A204.1 (cell line): ENCODE measurements at regions not wholly inside any gene's neighbourhood (a gene's known extent, or its start where the extent isn't known, plus 50 kb on each side); places are given as distances from the start of the nearest gene placed in this dataset.
"Not testable (repeated sequence)": the region's sequence is repeated elsewhere in the genome, so short reads cannot be mapped to it uniquely, and the experiment has no call there.

ENCODE experiments used
- FAIRE-seq: peaks from 2 replicates; lab custom pipeline; 2012; peaks lifted over from hg19 to GRCh38; lab: Jason Lieb, UNC

DNA sequence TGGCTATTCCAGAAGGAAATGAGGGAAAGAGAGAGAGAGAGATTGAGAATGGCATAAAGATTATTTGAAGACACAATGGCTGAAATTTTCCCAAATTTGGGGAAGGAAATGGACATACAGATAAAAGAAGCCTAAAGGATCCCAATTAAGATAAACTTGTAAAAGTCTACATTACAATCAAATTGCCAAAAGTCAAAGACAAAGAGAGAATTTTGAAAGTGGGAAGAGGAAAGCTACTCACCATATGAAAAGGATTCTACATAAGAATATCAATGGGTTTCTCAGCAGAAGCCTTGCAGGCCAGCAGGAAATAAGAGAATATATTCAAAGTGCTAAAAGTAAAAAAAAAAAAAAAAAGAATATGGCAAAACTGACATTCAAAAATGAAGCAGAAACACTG, 233.0 kb upstream of the NFIA start:
- no peak for FAIRE-seq

DNA sequence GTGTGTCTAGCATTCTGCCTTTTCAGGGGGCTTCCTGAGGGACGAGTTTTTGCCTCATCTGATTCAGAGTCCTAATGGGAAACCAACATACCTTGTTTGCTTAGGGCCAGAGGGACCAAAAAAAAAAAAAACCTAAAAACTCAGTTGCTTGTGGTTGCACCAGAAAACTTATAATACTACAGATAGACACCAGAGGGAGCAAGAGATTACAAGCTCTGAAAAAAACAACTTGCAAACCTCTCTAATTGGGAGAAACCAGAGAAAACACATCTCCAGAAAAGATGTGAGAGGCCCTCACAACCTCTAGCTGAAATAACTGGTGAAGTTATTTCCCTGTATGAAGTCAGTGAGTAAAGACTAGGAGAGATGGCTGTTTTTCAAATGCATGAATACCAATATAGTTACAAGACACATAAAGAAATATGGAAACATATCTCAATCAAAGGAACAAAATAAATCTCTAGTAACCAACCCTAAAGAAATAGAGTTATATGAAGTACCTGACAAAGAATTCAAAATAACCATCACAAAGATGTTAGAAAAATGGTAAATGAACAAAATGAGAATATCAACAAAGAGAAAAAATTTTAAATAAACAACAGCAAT, 233.7 kb upstream of the NFIA start:
- peak; percentile 80 for FAIRE-seq

DNA sequence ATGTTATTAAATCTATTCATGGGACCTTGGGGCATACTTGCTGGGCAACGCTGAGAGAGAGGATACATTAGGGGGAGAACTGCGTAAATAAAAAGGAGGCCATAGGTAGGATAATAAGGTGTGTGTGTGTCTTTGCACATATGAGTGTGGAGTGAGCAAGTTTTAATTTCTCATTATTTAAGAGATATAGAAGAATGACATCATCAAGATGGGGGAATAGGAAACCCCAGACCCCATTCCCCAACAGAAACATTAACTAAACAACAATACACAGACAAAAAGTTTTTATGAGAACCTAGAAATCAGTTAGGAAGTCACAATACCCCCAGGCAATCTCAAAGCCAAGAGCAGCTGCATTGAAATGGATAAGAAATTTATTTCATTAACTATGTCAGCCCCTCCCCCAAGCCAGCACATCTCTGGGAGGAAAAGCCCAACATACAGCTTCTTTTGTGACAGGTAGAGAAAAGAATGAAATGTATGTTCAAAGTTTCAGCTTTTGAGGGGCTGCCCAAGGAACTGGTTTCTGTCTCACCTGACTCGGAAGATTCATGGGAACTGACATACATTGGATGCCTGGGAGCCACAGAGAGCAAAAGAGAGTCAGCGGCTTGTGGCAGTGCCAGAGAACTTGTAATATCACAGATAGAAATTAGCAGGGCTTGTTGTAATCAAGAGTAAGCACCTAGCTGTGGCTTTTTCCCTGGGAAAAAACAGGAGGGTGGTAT, 234.3 kb upstream of the NFIA start:
- FAIRE-seq, result no peak

- FAIRE-seq, result no peak
These were observed 235.0 kb upstream of the NFIA start for GRCh38 chr1:60847391-60847790.

DNA sequence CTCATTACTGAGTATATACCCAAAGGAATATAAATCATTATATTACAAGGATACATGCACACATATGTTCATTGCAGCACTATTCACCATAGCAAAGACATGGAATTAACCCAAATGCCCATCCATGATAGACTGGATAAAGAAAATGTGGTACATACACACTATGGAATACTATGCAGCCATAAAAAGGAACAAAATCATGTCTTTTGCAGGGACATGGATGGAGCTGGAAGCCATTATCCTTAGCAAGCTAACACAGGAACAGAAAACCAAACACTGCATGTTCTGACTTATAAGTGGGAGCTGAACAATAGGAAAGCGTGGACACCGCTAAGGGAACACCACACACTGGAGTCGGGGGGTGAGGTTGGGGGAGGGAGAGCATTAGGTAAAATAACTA, 236.7 kb upstream of the NFIA start:
- FAIRE-seq, result not testable (repeated sequence)

DNA sequence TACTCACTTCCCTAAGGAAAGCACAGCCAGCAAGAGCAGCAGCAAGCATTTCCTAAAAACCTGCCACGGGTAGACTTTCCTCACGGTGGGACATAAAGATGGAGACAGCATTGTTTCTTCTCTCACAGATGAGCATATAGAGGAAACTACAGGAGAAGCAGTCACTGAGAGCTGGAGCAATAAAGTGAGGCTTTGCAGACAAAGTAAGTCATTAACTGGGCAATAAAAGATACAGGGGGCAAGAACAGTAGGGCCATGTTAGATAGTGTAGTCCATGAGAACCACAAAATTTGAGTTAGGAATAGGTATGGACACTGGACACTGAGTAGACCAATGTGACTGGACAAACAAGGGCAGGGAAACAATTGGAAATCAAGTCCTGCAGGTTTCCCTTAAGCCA, 240.1 kb upstream of the NFIA start:
- no peak for FAIRE-seq

DNA sequence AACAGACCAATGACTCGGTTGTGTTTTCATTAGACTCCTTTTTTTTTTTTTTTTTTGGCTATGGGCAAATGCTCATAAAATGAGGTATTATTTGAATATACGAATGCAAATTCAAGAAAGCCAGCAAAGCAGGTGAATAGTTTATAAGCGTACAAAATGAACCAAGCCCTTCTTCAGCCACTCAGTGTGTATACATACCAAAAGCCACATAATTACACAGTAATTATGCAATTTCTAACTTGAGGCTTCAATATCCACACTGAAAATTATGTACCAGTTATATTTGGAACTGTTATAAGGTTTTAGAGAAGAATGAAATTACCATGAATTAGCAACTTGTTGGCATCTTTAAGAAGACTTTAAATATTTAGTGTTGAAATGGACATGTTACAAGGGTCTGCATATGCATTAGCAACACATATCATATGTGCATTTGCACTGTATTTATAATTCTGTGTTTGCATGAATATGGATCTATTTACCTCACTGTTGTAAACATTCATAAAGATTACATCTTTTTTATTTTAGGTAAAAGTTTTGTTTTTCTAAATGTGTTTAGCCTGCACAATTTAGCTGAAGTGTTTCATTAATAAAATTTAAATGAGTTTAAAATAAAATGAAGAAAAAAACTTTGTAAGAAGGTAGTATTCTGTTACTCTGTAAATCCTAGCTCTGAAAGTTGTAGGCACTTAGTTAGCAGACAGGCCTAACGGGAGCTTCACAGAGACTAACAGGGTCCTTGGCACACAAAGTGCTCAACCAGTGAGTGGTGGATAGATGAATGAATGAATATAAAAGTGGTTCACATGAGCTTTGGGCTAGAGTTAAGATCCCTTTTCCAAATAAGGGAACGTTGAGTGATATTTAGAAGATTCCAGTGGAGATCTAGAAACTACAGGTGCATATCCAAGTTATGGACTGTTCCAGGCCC, 241.0 kb upstream of the NFIA start:
- no peak for FAIRE-seq

DNA sequence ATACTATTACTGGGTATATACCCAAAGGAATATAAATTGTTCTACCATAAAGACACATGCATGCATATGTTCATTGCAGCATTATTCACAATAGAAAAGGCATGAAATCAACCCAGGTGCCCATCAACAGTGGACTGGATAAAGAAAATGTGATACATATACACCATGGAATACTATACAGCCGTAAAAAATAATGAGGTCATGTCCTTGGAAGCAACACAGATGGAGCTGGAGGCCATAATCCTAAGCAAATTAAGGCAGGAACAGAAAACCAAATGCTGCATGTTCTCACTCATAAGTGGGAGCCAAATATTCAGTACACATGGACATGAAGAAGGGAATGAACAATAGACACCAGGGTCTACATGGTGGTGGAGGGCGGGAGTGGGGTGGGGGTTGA, 241.9 kb upstream of the NFIA start:
- not testable (repeated sequence) for FAIRE-seq

GRCh38 chr1:60835649-60836048, 246.7 kb upstream of the NFIA start:
- FAIRE-seq, result no peak

- no peak for FAIRE-seq
These were observed 249.2 kb upstream of the NFIA start for GRCh38 chr1:60833173-60833572.

- FAIRE-seq, result no peak
These were observed 250.0 kb upstream of the NFIA start for GRCh38 chr1:60832367-60832766.

DNA sequence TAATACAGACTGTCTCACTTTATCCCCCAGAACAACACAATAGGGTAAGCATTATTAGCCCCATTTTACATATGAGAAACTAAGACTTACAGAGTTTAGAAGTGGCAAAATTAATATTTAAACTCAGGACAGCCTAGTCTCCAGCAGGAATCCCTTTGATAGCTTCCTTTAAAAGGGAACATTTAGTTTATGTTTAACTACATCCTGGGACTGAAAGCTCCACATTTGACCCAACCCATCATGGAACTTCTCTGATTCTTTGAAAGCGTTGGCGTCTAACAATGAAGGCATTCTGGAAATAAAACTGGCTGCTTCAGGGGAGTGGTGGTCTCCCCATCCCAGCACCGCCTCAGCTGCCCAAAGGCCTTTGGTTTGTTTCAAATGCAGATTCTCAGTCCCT, 250.6 kb upstream of the NFIA start:
- FAIRE-seq, result no peak

GRCh38 chr1:60828944-60829343, 253.4 kb upstream of the NFIA start:
- FAIRE-seq, result no peak

DNA sequence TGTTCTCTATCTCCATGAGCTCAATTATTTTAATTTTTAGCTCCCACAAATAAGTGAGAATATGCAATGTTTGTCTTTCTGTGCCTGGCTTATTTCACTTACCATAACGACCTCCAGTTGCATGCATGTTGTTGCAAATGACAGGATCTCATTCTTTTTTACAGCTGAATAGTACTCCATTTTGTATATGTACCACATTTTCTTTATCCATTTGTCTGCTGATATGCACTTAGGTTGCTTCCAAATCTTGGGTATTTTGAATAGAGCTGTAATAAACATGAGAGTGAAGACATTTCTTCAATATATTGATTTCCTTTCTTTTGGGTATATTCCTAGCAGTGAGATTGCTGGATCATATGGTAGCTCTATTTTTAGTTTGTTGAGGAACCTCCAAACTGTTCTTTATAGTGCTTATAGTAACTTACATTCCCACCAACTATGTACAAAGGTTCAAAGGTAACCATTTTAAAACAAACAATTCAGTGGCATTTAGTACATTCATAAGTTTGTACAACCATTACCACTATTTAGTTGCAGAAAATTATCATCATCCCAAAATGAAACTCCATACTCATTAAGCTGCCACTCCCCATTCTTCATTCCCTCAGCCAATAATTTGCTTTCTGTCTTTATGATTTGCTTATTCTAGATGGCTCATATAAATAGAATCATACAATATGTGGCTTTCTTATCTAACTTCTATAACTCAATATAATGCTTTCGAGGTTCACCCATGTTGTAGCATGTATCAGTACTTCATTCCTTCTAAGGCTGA, 255.9 kb upstream of the NFIA start:
- FAIRE-seq, result no peak

GRCh38 chr1:60825593-60825992, 256.8 kb upstream of the NFIA start:
- FAIRE-seq, result no peak

- no peak for FAIRE-seq
These were observed 259.2 kb upstream of the NFIA start for GRCh38 chr1:60823151-60823550.

DNA sequence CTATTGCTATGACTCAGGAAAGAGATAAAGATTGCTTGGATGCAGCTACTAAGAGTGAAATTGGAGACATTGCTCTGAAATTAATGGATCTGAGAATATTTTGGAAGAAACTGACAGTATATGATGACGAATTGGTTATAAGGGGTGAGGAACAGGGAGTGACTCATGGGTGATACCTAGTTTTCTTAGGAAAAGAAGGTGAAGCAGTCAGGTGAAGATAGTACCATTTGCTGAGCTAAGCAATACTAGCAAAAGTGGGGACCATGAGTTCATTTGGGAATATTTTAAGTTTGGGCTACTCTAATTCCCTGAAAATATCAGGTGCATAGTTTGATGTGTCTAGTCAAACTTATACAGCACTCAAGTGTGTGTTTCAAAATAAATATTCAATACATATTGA, 260.1 kb upstream of the NFIA start:
- no peak for FAIRE-seq

DNA sequence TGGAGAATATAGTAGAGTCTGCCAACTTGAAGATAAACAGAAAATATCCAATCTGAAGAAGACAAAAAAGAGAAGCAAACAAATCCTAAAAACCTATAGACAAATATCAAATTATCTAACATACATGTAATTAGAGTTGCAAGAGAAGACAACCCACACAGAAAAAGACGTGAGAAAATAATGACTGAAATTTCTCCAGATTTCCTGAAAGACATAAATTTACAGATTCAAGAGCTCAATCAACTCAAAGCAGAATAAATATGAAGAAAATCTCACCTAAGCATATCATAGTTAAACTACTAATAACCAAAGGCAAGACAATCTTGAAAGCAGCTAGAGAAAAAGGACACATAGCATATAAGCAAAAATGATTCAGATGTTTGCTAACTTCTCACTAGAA, 261.2 kb upstream of the NFIA start:
- FAIRE-seq, result no peak

DNA sequence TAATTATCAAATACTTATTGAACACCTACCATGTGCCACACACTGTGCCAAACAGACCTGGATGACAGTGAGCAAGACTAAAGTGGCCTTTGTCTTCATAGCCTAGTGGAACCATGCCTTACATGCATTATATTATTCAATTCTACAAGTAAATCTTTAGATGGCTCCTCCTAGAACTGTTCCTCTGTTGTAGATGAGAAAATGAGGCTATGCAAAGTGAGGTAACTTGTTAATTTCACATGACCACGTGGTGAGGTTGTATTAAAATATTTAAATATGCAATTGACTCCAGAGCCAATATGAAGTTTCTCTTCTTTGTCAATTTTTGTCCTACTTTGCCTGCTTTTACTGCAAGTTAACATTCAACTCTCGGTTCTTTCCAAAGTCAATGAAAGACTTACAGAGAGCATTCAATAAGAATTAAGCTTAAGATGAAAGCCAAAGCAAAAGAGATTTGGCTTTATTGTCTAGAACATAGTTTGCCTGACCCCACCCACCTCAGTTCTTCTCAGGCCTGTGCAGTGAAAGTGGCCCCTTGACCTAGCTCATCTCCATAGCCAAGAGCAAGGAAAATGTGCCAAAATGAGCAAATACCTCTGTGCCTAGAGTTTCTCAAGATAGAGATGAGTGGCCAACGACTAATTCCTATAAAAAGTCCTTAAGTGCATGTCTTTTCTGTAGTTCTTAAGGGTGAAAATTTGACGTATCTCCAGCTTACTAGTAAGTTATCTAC, 263.2 kb upstream of the NFIA start:
- FAIRE-seq, result no peak

DNA sequence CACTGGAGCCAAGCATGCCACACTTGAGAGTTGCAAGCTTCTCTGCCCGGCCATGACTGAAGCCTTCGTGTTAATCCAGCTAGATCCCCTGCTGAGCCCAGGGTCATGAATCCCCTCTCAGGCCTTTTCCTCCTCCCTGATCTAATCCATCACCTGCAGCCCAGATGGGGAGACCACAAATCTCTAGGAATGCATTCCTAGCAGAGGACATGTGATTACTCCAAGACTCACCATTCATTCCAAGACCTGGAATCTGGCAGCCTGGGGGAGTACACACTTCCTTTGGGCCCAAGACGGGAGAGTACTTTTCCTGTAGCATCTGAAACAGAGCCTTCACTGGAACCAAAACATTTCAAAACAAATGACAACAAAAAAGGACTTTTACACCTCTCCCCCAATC, 269.3 kb upstream of the NFIA start:
- no peak for FAIRE-seq

DNA sequence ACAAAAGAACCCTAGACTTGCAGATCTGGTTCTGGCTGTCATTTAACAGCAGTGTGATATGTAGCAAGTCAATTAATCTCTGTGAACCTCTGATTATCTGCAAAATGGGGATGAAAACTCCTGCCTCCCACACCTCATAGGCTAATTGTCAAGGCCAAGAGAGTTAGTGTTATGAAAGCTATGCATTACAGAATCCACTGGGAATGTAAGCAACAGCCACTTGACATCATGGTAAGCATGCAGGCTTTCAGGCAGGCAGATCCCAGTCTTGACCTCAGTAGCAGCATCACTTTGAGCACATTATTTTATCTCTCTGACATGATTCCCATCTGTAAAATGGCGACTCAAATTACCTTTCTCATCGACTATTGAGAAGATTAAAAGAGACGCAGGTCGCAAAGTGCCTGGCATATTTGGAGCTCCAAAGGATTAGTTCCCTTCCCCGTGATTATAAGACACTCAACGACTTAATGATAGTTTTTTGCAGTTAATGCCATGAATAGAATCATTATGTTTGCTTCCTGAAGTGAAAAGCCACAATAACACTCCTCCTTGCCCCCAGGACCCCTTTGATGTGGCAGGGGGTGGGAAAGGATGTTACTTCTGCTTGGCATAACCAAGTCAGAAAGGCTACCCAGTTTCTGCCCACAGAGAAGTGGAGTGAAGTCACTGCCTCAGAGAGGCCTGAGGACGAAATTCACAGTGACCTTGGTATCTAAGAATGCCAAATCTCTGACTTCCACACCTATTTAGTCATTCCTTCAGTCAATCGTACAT, 273.0 kb upstream of the NFIA start:
- no peak for FAIRE-seq
